NCI-H69 (cell line): ENCODE measurements at regions not wholly inside any gene's neighbourhood (a gene's known extent, or its start where the extent isn't known, plus 50 kb on each side); places are given as distances from the start of the nearest gene placed in this dataset.

ENCODE experiments used
- DNase-seq: peaks from one replicate; lab custom pipeline; 2025; lab: John Stamatoyannopoulos, UW

- DNase-seq: no peak
These were observed 851.3 kb upstream of the KCND2 start for GRCh38 chr7:119421657-119422056.

DNA sequence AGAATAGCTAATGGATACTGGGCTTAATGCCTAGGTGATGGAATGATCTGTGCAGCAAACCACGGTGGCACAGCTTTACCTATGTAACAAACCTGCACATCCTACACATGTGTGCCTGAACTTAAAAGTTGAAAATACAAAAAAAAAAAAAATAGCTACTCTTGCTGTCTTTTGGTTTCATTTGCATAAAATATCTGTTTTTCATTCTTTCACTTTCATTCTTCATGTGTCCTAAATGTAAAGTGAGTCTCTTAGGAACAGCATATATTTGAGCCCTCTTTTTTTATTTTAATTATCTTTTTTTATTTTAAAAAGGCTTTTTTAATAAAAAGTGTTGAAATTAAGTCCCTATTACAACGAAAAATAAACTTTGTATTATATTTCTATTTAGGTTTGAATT, 836.1 kb upstream of the KCND2 start:
- DNase-seq: no peak

GRCh38 chr7:119438315-119438714, 834.7 kb upstream of the KCND2 start:
- DNase-seq: no peak

- no peak for DNase-seq
These were observed 833.8 kb upstream of the KCND2 start for GRCh38 chr7:119439192-119439591.

- no peak for DNase-seq
These were observed 820.6 kb upstream of the KCND2 start for GRCh38 chr7:119452401-119452800.

GRCh38 chr7:119465798-119466305, 807.1 kb upstream of the KCND2 start:
- peak; percentile 17 for DNase-seq

GRCh38 chr7:119472408-119473038, 800.5 kb upstream of the KCND2 start:
- peak; percentile 94 for DNase-seq

DNA sequence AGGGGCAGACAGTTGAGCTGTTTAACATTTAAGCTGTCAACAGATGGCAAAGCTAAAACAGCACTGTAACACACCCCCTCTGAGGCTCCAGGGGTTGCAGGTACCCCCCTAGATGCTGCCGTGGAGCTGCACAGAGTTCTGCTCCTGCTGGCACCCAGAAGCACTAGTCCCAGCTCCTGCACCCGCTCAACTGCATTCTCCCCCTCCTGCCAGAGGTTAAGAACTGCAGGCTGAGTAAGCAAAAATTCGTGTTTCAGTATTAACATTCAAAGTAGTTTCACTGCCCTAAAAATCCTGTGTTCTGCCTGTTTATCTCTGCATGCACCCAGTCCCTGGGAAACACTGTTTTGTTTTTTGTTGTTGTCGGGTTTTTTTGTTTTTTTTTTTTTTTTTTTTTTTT, 790.8 kb upstream of the KCND2 start:
- peak; percentile 85 for DNase-seq

- DNase-seq: peak; percentile 29
These were observed 790.3 kb upstream of the KCND2 start for GRCh38 chr7:119482671-119483070.

DNA sequence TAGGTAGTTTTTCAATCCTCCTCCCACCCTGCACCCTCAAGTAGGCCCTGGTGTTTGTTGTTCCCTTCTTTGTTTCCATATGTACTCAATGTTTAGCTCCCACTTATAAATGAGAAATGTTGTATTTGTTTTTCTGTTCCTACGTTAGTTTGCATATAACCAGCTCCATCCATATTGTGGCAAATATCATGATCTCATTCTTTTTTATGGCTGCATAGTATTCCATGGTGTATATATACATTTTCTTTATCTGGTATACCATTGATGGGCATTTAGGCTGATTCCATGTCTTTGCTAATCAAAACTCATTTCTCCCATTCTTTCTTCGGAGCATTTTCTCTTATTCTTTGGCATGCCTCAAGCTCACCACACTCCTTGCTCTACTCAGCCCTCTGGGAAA, 789.6 kb upstream of the KCND2 start:
- no peak for DNase-seq

GRCh38 chr7:119514326-119514725, 758.6 kb upstream of the KCND2 start:
- DNase-seq: peak; percentile 32

GRCh38 chr7:119515214-119515613, 757.8 kb upstream of the KCND2 start:
- no peak for DNase-seq

- no peak for DNase-seq
These were observed 757.0 kb upstream of the KCND2 start for GRCh38 chr7:119515962-119516361.

GRCh38 chr7:119522263-119522662, 750.7 kb upstream of the KCND2 start:
- DNase-seq: peak; percentile 31

- DNase-seq: no peak
These were observed 750.3 kb upstream of the KCND2 start for GRCh38 chr7:119522698-119523097.

- peak; percentile 51 for DNase-seq
These were observed 727.9 kb upstream of the KCND2 start for GRCh38 chr7:119545118-119545517.

DNA sequence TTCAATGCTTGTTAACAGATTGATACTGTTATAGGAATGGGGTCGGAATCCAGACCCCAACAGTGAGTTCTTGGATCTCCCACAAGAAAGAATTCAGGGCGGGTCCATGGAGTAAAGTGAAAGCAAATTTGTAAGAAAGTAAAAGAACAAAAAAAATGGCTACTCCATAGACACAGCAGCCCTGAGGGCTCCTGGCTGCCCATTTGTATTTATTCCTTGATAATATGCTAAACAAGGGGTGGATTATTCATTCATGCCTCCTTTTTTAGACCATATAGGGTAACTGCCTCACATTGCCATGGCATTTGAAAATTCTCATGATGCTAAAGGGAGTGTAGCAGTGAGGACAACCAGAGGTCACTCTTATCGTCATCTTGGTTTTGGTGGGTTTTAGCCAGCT, 717.2 kb upstream of the KCND2 start:
- no peak for DNase-seq

- DNase-seq: no peak
These were observed 716.5 kb upstream of the KCND2 start for GRCh38 chr7:119556436-119556835.

- no peak for DNase-seq
These were observed 711.2 kb upstream of the KCND2 start for GRCh38 chr7:119561751-119562150.

- peak; percentile 89 for DNase-seq
These were observed 710.1 kb upstream of the KCND2 start for GRCh38 chr7:119562839-119563238.

GRCh38 chr7:119571666-119572065, 701.3 kb upstream of the KCND2 start:
- DNase-seq: no peak

DNA sequence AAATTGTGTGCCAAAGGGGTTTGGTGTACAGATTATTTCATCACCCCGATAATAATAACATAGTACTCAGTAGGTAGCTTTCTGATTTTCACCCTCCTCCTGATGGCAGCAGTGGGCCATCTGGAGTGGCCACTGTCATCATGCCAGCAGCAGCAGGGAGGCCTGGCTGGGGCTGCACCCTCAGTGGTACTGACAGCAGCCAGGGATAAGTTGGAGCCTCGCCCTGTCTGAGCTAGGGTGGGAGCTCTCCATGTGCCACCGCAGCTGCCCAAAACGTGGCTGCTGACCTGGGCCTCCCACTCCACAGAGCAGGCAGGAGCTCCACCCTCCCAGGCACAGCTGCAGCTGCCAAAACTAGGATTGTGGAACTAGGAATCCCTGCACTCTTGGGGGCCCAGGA, 700.8 kb upstream of the KCND2 start:
- DNase-seq: peak; percentile 25

DNA sequence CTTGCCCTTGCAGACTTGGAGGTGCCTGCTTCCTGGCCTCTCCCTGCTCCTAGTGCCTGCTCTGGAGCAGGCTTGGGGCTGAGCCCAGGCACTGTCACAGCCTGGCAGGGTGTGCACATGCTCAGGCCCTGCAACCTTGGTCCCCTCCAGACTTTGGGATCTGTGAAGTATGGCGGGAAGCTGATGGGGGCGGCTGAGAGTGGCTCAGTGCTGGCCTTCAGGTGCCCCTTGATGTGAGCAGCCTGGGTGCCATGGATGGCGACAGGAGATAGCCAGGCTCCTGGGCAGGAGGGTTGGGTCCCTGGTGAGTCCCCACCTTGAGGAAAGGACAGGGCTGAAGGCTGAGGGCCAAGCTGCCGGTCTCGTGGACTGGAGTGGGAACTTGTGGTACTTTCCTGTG, 700.4 kb upstream of the KCND2 start:
- DNase-seq: no peak

DNA sequence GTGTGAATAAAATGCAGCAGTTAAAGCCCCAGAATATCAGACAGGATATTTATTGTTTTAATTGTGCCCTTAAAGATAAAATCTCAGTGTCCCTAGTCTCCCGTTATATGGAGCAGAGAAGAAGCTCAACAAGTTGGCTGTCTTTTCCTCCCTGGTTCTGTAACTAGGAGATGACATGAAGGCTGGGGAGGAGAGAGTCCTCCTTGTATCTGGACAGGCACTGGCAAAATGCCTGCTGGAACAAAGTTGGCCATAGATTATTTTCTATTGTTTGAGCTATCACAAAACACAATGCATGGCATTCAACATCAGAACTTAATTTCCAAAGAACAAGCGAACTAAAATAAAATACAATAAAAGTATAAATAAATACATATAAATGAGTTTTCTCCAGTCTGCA, 694.9 kb upstream of the KCND2 start:
- DNase-seq: no peak
